ENCODE measurements at regions not wholly inside any gene's neighbourhood (a gene's known extent, or its start where the extent isn't known, plus 50 kb on each side); places are given as distances from the start of the nearest gene placed in this dataset.

GRCh38 chr2:147684903-147685302, 159.9 kb upstream of the ACVR2A start:
- Histone ChIP-seq H4K20me1 (replicated peaks; ENCODE audit: insufficient read depth) (no peaks in the 10 kb centered on the region), H3K4me3 (no peak overlapping the region), H3K36me3 (ENCODE audit: insufficient read depth) (no peaks in the 10 kb centered on the region), H3K4me1 (ENCODE audit: insufficient read depth) (0 out of 2 replicates have a peak, but pooled peaks cover 3% of the 10 kb centered on the region), H3K9me2 (ENCODE audit: insufficient read depth) (peaks cover 10% of the 10 kb centered on the region; the same call in 1 of the 2 replicates), H3K79me2 (replicated peaks; ENCODE audit: insufficient read depth) (no peaks in the 10 kb centered on the region), H2AFZ (no peak overlapping the region), H3K27ac (ENCODE audit: low read depth) (no peak overlapping the region), H3K27me3 (ENCODE audit: insufficient read depth) (no peaks in the 10 kb centered on the region), H3K4me2 (no peak overlapping the region), H3F3A (replicated peaks; ENCODE audit: low read depth) (no peaks in the 10 kb centered on the region)
- no peak for DNase-seq (ENCODE audit: low spot score)
- Mint-ChIP-seq H3K27me3 (ENCODE audit: insufficient read depth, low read depth, poor library complexity) (peaks cover 1% of the 10 kb centered on the region), H3K36me3 (ENCODE audit: low read depth) (peaks cover 15% of the 10 kb centered on the region; the same call in 2 of the 3 replicates), H3K9me3 (peaks cover 23% of the 10 kb centered on the region), H3K4me3 (no peak overlapping the region), H3K4me1 (peaks cover 15% of the 10 kb centered on the region), H3K27ac (no peak overlapping the region)
- no peak for TF ChIP-seq EZH2 (IDR thresholded peaks at IDR 0.05; ENCODE audit: low read depth, unreplicated experiment)
- no peak for TF ChIP-seq ZNF331 (CRISPR knock-in tag; IDR thresholded peaks at IDR 0.05; ENCODE audit: low read depth)
- no peak for TF ChIP-seq JUNB (IDR thresholded peaks at IDR 0.05; ENCODE audit: unreplicated experiment)
- TF ChIP-seq CREB1 (CRISPR knock-in tag; IDR thresholded peaks at IDR 0.05; ENCODE audit: low read depth), result no peak
- TF ChIP-seq CTCF (conservative IDR thresholded peaks at IDR 0.05; ENCODE audit: low read depth in 2 of 2), result no peak
- TF ChIP-seq EZH2phosphoT487 (IDR thresholded peaks at IDR 0.05; ENCODE audit: unreplicated experiment), result no peak
- TF ChIP-seq, protein P1, sequence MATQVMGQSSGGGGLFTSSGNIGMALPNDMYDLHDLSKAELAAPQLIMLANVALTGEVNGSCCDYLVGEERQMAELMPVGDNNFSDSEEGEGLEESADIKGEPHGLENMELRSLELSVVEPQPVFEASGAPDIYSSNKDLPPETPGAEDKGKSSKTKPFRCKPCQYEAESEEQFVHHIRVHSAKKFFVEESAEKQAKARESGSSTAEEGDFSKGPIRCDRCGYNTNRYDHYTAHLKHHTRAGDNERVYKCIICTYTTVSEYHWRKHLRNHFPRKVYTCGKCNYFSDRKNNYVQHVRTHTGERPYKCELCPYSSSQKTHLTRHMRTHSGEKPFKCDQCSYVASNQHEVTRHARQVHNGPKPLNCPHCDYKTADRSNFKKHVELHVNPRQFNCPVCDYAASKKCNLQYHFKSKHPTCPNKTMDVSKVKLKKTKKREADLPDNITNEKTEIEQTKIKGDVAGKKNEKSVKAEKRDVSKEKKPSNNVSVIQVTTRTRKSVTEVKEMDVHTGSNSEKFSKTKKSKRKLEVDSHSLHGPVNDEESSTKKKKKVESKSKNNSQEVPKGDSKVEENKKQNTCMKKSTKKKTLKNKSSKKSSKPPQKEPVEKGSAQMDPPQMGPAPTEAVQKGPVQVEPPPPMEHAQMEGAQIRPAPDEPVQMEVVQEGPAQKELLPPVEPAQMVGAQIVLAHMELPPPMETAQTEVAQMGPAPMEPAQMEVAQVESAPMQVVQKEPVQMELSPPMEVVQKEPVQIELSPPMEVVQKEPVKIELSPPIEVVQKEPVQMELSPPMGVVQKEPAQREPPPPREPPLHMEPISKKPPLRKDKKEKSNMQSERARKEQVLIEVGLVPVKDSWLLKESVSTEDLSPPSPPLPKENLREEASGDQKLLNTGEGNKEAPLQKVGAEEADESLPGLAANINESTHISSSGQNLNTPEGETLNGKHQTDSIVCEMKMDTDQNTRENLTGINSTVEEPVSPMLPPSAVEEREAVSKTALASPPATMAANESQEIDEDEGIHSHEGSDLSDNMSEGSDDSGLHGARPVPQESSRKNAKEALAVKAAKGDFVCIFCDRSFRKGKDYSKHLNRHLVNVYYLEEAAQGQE (IDR thresholded peaks at IDR 0.05; ENCODE audit: unreplicated experiment), result no peak
- no peak for TF ChIP-seq ETS1 (IDR thresholded peaks at IDR 0.05)
- TF ChIP-seq NANOG (IDR thresholded peaks at IDR 0.05; ENCODE audit: borderline replicate concordance), result no peak
- TF ChIP-seq STAT1 (IDR thresholded peaks at IDR 0.05; ENCODE audit: unreplicated experiment), result no peak
- TF ChIP-seq ZNF114 (CRISPR knock-in tag; IDR thresholded peaks at IDR 0.05), result no peak
- TF ChIP-seq, protein P2, sequence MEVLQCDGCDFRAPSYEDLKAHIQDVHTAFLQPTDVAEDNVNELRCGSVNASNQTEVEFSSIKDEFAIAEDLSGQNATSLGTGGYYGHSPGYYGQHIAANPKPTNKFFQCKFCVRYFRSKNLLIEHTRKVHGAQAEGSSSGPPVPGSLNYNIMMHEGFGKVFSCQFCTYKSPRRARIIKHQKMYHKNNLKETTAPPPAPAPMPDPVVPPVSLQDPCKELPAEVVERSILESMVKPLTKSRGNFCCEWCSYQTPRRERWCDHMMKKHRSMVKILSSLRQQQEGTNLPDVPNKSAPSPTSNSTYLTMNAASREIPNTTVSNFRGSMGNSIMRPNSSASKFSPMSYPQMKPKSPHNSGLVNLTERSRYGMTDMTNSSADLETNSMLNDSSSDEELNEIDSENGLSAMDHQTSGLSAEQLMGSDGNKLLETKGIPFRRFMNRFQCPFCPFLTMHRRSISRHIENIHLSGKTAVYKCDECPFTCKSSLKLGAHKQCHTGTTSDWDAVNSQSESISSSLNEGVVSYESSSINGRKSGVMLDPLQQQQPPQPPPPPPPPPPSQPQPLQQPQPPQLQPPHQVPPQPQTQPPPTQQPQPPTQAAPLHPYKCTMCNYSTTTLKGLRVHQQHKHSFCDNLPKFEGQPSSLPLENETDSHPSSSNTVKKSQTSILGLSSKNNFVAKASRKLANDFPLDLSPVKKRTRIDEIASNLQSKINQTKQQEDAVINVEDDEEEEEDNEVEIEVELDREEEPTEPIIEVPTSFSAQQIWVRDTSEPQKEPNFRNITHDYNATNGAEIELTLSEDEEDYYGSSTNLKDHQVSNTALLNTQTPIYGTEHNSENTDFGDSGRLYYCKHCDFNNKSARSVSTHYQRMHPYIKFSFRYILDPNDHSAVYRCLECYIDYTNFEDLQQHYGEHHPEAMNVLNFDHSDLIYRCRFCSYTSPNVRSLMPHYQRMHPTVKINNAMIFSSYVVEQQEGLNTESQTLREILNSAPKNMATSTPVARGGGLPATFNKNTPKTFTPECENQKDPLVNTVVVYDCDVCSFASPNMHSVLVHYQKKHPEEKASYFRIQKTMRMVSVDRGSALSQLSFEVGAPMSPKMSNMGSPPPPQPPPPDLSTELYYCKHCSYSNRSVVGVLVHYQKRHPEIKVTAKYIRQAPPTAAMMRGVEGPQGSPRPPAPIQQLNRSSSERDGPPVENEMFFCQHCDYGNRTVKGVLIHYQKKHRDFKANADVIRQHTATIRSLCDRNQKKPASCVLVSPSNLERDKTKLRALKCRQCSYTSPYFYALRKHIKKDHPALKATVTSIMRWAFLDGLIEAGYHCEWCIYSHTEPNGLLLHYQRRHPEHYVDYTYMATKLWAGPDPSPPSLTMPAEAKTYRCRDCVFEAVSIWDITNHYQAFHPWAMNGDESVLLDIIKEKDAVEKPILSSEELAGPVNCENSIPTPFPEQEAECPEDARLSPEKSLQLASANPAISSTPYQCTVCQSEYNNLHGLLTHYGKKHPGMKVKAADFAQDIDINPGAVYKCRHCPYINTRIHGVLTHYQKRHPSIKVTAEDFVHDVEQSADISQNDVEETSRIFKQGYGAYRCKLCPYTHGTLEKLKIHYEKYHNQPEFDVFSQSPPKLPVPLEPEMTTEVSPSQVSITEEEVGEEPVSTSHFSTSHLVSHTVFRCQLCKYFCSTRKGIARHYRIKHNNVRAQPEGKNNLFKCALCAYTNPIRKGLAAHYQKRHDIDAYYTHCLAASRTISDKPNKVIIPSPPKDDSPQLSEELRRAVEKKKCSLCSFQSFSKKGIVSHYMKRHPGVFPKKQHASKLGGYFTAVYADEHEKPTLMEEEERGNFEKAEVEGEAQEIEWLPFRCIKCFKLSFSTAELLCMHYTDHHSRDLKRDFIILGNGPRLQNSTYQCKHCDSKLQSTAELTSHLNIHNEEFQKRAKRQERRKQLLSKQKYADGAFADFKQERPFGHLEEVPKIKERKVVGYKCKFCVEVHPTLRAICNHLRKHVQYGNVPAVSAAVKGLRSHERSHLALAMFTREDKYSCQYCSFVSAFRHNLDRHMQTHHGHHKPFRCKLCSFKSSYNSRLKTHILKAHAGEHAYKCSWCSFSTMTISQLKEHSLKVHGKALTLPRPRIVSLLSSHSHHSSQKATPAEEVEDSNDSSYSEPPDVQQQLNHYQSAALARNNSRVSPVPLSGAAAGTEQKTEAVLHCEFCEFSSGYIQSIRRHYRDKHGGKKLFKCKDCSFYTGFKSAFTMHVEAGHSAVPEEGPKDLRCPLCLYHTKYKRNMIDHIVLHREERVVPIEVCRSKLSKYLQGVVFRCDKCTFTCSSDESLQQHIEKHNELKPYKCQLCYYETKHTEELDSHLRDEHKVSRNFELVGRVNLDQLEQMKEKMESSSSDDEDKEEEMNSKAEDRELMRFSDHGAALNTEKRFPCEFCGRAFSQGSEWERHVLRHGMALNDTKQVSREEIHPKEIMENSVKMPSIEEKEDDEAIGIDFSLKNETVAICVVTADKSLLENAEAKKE (CRISPR knock-in tag; IDR thresholded peaks at IDR 0.05), result no peak
- no peak for TF ChIP-seq POLR2AphosphoS5 (IDR thresholded peaks at IDR 0.05; ENCODE audit: low read depth)
- ATAC-seq, result no peak

Measured in GM23338 (cell line).